Mucosa of gallbladder (tissue), 1 donor: ENCODE measurements at regions not wholly inside any gene's neighbourhood (a gene's known extent, or its start where the extent isn't known, plus 50 kb on each side); places are given as distances from the start of the nearest gene placed in this dataset.

ENCODE experiments used
- DNase-seq: peaks from one replicate; pipeline ENCODE4 v3.0.0-alpha.2; 2020; ENCODE audit warnings: low spot score
- donor health status: DM: no; HTN: no; CAD: no.

GRCh38 chr6:19327241-19327640, 509.9 kb upstream of the ID4 start:
- DNase-seq: no peak

- DNase-seq: no peak
Observed at GRCh38 chr6:19327661-19328060, 509.5 kb upstream of the ID4 start.

GRCh38 chr6:19329078-19329477, 508.1 kb upstream of the ID4 start:
- no peak for DNase-seq

- no peak for DNase-seq
Observed at GRCh38 chr6:19331089-19331488, 506.1 kb upstream of the ID4 start.

- no peak for DNase-seq
Observed at GRCh38 chr6:19332806-19333460, 504.2 kb upstream of the ID4 start.

GRCh38 chr6:19333936-19334335, 503.2 kb upstream of the ID4 start:
- DNase-seq: no peak

- DNase-seq: no peak
Observed at GRCh38 chr6:19336579-19336978, 500.6 kb upstream of the ID4 start.

GRCh38 chr6:19337101-19337500, 500.1 kb upstream of the ID4 start:
- DNase-seq: no peak

GRCh38 chr6:19342616-19343015, 494.6 kb upstream of the ID4 start:
- no peak for DNase-seq

GRCh38 chr6:19349429-19349828, 487.7 kb upstream of the ID4 start:
- DNase-seq: no peak

- no peak for DNase-seq
Observed at GRCh38 chr6:19354181-19354580, 483.0 kb upstream of the ID4 start.

GRCh38 chr6:19356692-19357091, 480.5 kb upstream of the ID4 start:
- no peak for DNase-seq

- no peak for DNase-seq
Observed at GRCh38 chr6:19362396-19362795, 474.8 kb upstream of the ID4 start.

GRCh38 chr6:19368511-19368910, 468.7 kb upstream of the ID4 start:
- no peak for DNase-seq

- no peak for DNase-seq
Observed at GRCh38 chr6:19369785-19370184, 467.4 kb upstream of the ID4 start.

- DNase-seq: no peak
Observed at GRCh38 chr6:19370831-19371230, 466.3 kb upstream of the ID4 start.

GRCh38 chr6:19375613-19376012, 461.6 kb upstream of the ID4 start:
- no peak for DNase-seq

GRCh38 chr6:19377722-19378121, 459.4 kb upstream of the ID4 start:
- DNase-seq: no peak

GRCh38 chr6:19380293-19380692, 456.9 kb upstream of the ID4 start:
- DNase-seq: no peak

GRCh38 chr6:19382676-19383075, 454.5 kb upstream of the ID4 start:
- DNase-seq: no peak

- DNase-seq: no peak
Observed at GRCh38 chr6:19391926-19392325, 445.2 kb upstream of the ID4 start.

GRCh38 chr6:19394051-19394450, 443.1 kb upstream of the ID4 start:
- no peak for DNase-seq

- DNase-seq: no peak
Observed at GRCh38 chr6:19394687-19395086, 442.5 kb upstream of the ID4 start.

- DNase-seq: no peak
Observed at GRCh38 chr6:19395316-19395715, 441.9 kb upstream of the ID4 start.
